ENCODE measurements at regions not wholly inside any gene's neighbourhood (a gene's known extent, or its start where the extent isn't known, plus 50 kb on each side); places are given as distances from the start of the nearest gene placed in this dataset.

GRCh38 chr2:16615246-16615645 is 50.4 kb downstream of the CYRIA start:
- no peak for TF ChIP-seq YY1 (IDR thresholded peaks at IDR 0.05; ENCODE audit: insufficient read depth, insufficient read length)
- no peak for TF ChIP-seq ZNF274 (IDR thresholded peaks at IDR 0.05; ENCODE audit: low read depth, low read length)
- no peak for TF ChIP-seq SUZ12 (IDR thresholded peaks at IDR 0.05; ENCODE audit: extremely low read depth, insufficient read depth, insufficient read length)
